NCI-H82 treated with DMSO at 0.1 percent for 48 hours (cell line): ENCODE measurements at regions not wholly inside any gene's neighbourhood (a gene's known extent, or its start where the extent isn't known, plus 50 kb on each side); places are given as distances from the start of the nearest gene placed in this dataset.

ENCODE experiments used
- DNase-seq: peaks from one replicate; lab custom pipeline; 2025; ENCODE audit not compliant: unreplicated experiment; lab: John Stamatoyannopoulos, UW

GRCh38 chr15:85306946-85307686, 73.3 kb upstream of the AKAP13 start:
- no peak for DNase-seq

- DNase-seq, result no peak
Observed at GRCh38 chr15:85307687-85308045, 72.7 kb upstream of the AKAP13 start.

GRCh38 chr15:85311647-85312046, 68.8 kb upstream of the AKAP13 start:
- DNase-seq, result no peak

GRCh38 chr15:85312486-85312885, 67.9 kb upstream of the AKAP13 start:
- peak; percentile 49 for DNase-seq

- DNase-seq, result no peak
Observed at GRCh38 chr15:85312929-85313331, 67.5 kb upstream of the AKAP13 start.

- DNase-seq, result no peak
Observed at GRCh38 chr15:85313339-85313738, 67.1 kb upstream of the AKAP13 start.

GRCh38 chr15:85314146-85314545, 66.3 kb upstream of the AKAP13 start:
- DNase-seq, result no peak

- no peak for DNase-seq
Observed at GRCh38 chr15:85314633-85315032, 65.8 kb upstream of the AKAP13 start.

GRCh38 chr15:85316244-85316934, 64.0 kb upstream of the AKAP13 start:
- no peak for DNase-seq

- no peak for DNase-seq
Observed at GRCh38 chr15:85318048-85318731, 62.2 kb upstream of the AKAP13 start.

- DNase-seq, result no peak
Observed at GRCh38 chr15:85318732-85319076, 61.7 kb upstream of the AKAP13 start.

GRCh38 chr15:85324202-85324601, 56.2 kb upstream of the AKAP13 start:
- DNase-seq, result no peak

- DNase-seq, result no peak
Observed at GRCh38 chr15:85325834-85326233, 54.6 kb upstream of the AKAP13 start.

GRCh38 chr15:85326291-85326690, 54.1 kb upstream of the AKAP13 start:
- DNase-seq, result no peak

- no peak for DNase-seq
Observed at GRCh38 chr15:85327820-85328219, 52.6 kb upstream of the AKAP13 start.

GRCh38 chr15:85329561-85330422, 50.6 kb upstream of the AKAP13 start:
- DNase-seq, result no peak
